ENCODE measurements at regions not wholly inside any gene's neighbourhood (a gene's known extent, or its start where the extent isn't known, plus 50 kb on each side); places are given as distances from the start of the nearest gene placed in this dataset.

DNA sequence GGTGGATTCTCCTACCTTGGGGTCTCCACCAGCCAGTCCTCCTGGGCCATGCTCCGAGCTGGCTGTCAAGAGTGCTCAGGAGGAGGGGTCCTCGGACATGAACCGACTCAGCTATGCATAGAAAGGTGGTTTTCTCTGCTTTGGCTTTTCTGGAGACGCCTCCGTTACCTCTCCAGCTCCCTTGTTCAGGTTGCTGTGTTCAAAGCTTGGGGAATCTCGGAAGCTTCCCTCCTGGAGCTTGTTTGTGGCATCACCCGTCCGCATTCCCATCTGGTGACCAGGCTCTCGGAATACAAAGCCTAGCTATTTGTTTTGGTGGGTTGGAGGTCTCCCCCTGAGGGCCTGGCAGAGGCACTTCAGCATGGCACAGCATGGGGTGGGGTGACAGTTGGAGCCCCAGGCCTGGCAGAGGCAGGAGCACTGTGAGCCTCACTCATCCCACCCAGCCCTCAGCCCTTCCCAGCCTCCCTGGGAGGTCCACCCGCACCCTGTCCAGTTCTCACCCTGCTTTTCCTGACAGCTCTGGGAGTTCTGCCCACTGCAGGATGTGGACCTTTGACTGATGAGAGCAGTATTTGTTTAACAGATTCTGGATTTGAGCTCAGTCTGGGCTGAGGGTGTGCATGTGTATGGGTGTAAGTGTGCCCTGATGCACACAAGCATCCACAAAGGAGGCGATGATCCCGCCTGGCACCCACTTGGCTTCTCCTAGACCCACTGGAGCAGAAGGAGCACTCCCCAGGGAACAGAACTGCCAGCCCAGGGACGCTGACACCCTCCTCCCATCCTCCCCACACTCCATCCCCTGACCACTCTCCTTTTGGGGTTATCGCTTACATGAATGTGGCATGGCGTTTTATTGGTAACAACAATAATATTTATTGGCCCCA lies 107.3 kb upstream of the HS6ST1 start:
- Mint-ChIP-seq H3K27ac (ENCODE audit: unreplicated experiment) (no peak overlapping the region), H3K9me3 (ENCODE audit: unreplicated experiment) (peaks cover 9% of the 10 kb centered on the region), H3K36me3 (ENCODE audit: unreplicated experiment) (peaks cover 26% of the 10 kb centered on the region), H3K4me1 (ENCODE audit: low read depth, unreplicated experiment) (peaks cover 22% of the 10 kb centered on the region), H3K4me3 (ENCODE audit: unreplicated experiment) (no peak overlapping the region), H3K27me3 (ENCODE audit: unreplicated experiment) (peaks cover 8% of the 10 kb centered on the region)
- TF ChIP-seq, protein P1, sequence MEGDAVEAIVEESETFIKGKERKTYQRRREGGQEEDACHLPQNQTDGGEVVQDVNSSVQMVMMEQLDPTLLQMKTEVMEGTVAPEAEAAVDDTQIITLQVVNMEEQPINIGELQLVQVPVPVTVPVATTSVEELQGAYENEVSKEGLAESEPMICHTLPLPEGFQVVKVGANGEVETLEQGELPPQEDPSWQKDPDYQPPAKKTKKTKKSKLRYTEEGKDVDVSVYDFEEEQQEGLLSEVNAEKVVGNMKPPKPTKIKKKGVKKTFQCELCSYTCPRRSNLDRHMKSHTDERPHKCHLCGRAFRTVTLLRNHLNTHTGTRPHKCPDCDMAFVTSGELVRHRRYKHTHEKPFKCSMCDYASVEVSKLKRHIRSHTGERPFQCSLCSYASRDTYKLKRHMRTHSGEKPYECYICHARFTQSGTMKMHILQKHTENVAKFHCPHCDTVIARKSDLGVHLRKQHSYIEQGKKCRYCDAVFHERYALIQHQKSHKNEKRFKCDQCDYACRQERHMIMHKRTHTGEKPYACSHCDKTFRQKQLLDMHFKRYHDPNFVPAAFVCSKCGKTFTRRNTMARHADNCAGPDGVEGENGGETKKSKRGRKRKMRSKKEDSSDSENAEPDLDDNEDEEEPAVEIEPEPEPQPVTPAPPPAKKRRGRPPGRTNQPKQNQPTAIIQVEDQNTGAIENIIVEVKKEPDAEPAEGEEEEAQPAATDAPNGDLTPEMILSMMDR (IDR thresholded peaks at IDR 0.05; ENCODE audit: partially characterized antibody, unreplicated experiment) = no peak
- peak; percentile 12 for DNase-seq

DNA sequence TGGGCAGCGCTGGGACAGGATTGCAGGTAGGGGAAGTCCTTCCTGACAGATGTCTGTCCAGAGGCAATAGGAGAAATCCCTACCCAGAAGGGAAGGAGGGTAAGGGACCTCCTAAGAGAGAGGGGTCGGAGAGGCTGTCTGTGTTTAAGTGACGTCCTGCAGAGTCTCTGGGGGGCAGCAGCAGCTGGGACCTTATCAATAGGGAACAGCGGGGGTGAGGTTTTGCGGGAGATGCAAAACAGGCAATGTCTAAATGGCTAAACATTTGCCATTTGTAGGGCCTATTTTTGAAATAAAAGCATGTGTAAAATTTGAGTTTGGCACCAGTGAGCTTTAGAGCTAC lies 108.7 kb upstream of the HS6ST1 start:
- DNase-seq = peak; percentile 54
- peaks cover 8% of the 10 kb centered on the region for H3K27me3 Mint-ChIP-seq (ENCODE audit: unreplicated experiment)
- peak overlapping the region; percentile 50 for H3K27ac Mint-ChIP-seq (ENCODE audit: unreplicated experiment)
- H3K36me3 Mint-ChIP-seq (ENCODE audit: unreplicated experiment) = peaks cover 21% of the 10 kb centered on the region
- peaks cover 22% of the 10 kb centered on the region for H3K4me1 Mint-ChIP-seq (ENCODE audit: low read depth, unreplicated experiment)
- H3K4me3 Mint-ChIP-seq (ENCODE audit: unreplicated experiment) = peak overlapping the region; percentile 63
- TF ChIP-seq, protein P1 (IDR thresholded peaks at IDR 0.05; ENCODE audit: partially characterized antibody, unreplicated experiment) = no peak
- peaks cover 6% of the 10 kb centered on the region for H3K9me3 Mint-ChIP-seq (ENCODE audit: unreplicated experiment)

DNA sequence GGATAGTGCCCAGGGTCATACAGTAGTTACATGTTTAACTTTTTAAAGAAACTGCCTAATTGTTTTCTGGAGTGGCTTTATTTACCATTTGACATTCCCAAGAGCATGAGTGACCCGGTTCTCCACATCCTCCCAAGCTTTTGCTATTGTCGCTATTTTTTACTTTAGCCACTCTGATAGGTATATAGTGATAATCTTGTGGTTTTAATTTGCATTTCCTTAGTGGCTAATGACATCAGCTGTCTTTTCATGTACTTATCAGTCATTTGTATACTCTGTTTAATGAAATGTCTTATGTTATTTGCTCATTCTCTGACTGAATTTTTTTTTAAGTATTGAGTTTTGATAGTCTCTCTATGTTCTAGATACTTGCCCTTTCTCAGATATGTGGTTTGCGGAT lies 109.7 kb upstream of the HS6ST1 start:
- Mint-ChIP-seq H3K9me3 (ENCODE audit: unreplicated experiment) (peaks cover 6% of the 10 kb centered on the region), H3K36me3 (ENCODE audit: unreplicated experiment) (peaks cover 14% of the 10 kb centered on the region), H3K27me3 (ENCODE audit: unreplicated experiment) (peaks cover 8% of the 10 kb centered on the region), H3K4me3 (ENCODE audit: unreplicated experiment) (no peak overlapping the region), H3K4me1 (ENCODE audit: low read depth, unreplicated experiment) (peaks cover 22% of the 10 kb centered on the region), H3K27ac (ENCODE audit: unreplicated experiment) (no peak overlapping the region)
- no peak for DNase-seq
- TF ChIP-seq, protein P1 (IDR thresholded peaks at IDR 0.05; ENCODE audit: partially characterized antibody, unreplicated experiment) = no peak

DNA sequence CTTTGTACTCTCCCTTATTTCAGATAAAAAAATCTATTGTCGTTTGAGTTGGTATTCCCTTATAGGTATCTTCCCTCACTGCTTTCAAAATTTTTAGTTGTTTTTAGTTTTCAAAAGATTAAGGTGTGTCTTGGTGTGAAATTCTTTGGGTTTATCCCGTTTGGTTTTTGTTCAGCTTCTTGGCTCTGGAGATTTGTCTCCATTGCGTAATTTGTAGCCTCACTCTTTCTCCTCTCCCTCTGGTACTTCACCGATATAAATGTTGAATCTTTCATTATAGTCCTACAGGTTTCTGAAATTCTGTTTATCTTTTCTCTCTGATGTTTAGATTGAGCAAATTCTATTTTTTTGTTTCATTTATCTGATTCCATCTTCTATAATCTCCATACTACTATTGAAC lies 113.8 kb upstream of the HS6ST1 start:
- DNase-seq = no peak
- Mint-ChIP-seq H3K27me3 (ENCODE audit: unreplicated experiment) (peaks cover 8% of the 10 kb centered on the region), H3K9me3 (ENCODE audit: unreplicated experiment) (peaks cover 3% of the 10 kb centered on the region), H3K36me3 (ENCODE audit: unreplicated experiment) (peaks cover 14% of the 10 kb centered on the region), H3K27ac (ENCODE audit: unreplicated experiment) (no peak overlapping the region), H3K4me3 (ENCODE audit: unreplicated experiment) (no peak overlapping the region), H3K4me1 (ENCODE audit: low read depth, unreplicated experiment) (peaks cover 16% of the 10 kb centered on the region)
- TF ChIP-seq, protein P1 (IDR thresholded peaks at IDR 0.05; ENCODE audit: partially characterized antibody, unreplicated experiment) = no peak

DNA sequence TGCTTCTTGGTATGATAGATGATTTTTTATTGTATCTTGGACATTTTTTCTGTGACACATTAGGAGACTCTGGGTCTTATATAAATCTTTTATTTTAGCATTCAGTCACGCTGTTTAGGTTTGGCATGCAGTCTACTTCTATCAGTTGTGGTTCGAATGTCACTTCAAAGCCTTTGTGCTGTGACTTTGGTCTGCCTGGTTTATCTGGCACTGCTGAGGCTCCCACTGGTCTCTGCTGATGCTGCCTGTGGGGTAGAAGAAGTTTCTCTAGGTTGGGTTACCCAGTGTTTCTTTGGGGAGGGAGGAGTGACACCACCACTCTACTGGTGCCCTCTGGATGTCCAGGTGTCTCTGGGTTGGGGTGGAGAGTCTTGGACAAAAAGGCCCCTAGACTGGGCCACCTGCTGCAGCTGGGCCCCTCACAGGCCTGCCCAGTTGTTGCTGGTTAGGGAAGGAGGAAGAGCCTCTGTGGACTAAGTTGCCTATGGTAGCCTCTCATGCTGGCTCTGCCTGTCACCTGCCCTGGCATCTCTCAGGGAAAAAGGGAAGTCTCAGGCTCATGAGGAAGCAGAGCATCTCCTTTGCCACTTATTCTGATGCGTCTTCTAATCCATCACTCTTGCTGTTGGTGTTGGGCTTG lies 115.4 kb upstream of the HS6ST1 start:
- TF ChIP-seq, protein P1 (IDR thresholded peaks at IDR 0.05; ENCODE audit: partially characterized antibody, unreplicated experiment) = no peak
- Mint-ChIP-seq H3K4me1 (ENCODE audit: low read depth, unreplicated experiment) (peaks cover 15% of the 10 kb centered on the region), H3K27me3 (ENCODE audit: unreplicated experiment) (peaks cover 7% of the 10 kb centered on the region), H3K27ac (ENCODE audit: unreplicated experiment) (no peak overlapping the region), H3K9me3 (ENCODE audit: unreplicated experiment) (peaks cover 4% of the 10 kb centered on the region), H3K36me3 (ENCODE audit: unreplicated experiment) (peaks cover 8% of the 10 kb centered on the region), H3K4me3 (ENCODE audit: unreplicated experiment) (no peak overlapping the region)
- no peak for DNase-seq

All from glutamatergic neuron (in vitro differentiated cells).